ENCODE measurements at regions not wholly inside any gene's neighbourhood (a gene's known extent, or its start where the extent isn't known, plus 50 kb on each side); places are given as distances from the start of the nearest gene placed in this dataset.

GRCh38 chr6:146931214-146931613 lies 273.0 kb upstream of the STXBP5 start:
- H3K9me3 ChIP-seq (ENCODE audit: control insufficient read depth in 4 of 4, low read length in 3 of 4), result no peaks in the 10 kb centered on the region
- H3K27me3 ChIP-seq (ENCODE audit: control insufficient read depth in 4 of 4, insufficient read depth in 4 of 4, low read length in 3 of 4), result no peaks in the 10 kb centered on the region
- no peak overlapping the region for H3K27ac ChIP-seq (ENCODE audit: low read depth in 1 of 2, low read length in 2 of 2)
- no peaks in the 10 kb centered on the region for H3K36me3 ChIP-seq (ENCODE audit: control insufficient read depth in 4 of 4, insufficient read depth in 3 of 4, low read depth in 1 of 4, low read length in 3 of 4)
- H3K4me1 ChIP-seq (ENCODE audit: control insufficient read depth in 4 of 4, insufficient read depth in 4 of 4, low read length in 3 of 4), result no peaks in the 10 kb centered on the region
- H3K9ac ChIP-seq (ENCODE audit: low read depth in 1 of 2, low read length in 2 of 2), result no peak overlapping the region
- TF ChIP-seq ZBTB33 (IDR thresholded peaks at IDR 0.05) (no peak), FOXA1 (IDR thresholded peaks at IDR 0.05) (no peak), EGR1 (IDR thresholded peaks at IDR 0.05; ENCODE audit: low read depth in 2 of 2) (no peak), RXRA (IDR thresholded peaks at IDR 0.05) (no peak), ATF3 (IDR thresholded peaks at IDR 0.05) (no peak), GABPA (IDR thresholded peaks at IDR 0.05 in 1 of 2, conservative IDR thresholded peaks at IDR 0.05 in 1 of 2) (no peak), FOXA2 (IDR thresholded peaks at IDR 0.05) (no peak), HNF4G (IDR thresholded peaks at IDR 0.05) (no peak), SP1 (IDR thresholded peaks at IDR 0.05) (no peak), RAD21 (IDR thresholded peaks at IDR 0.05) (no peak), REST (IDR thresholded peaks at IDR 0.05) (no peak), YY1 (IDR thresholded peaks at IDR 0.05) (no peak), HNF4A (conservative IDR thresholded peaks at IDR 0.05) (no peak), CTCF (IDR thresholded peaks at IDR 0.05; ENCODE audit: low read depth, low read length, missing input control) (no peak), NR2F2 (IDR thresholded peaks at IDR 0.05) (no peak)
- DNase-seq (ENCODE audit: low spot score), result no peak
- WGBS, result 92% methylated on average over 1 of the region's 1 CpG
- H3K4me3 ChIP-seq (ENCODE audit: low read depth in 1 of 3, low read length in 3 of 3), result no peak overlapping the region

- no peak overlapping the region for H3K9ac ChIP-seq (ENCODE audit: low read depth in 1 of 2, low read length in 2 of 2)
- 92% methylated on average over 1 of the region's 1 CpG for WGBS
- TF ChIP-seq RXRA (IDR thresholded peaks at IDR 0.05) (no peak), JUND (IDR thresholded peaks at IDR 0.05) (no peak), MAX (IDR thresholded peaks at IDR 0.05) (no peak), FOXA1 (IDR thresholded peaks at IDR 0.05) (no peak), FOXA2 (IDR thresholded peaks at IDR 0.05) (no peak), EGR1 (IDR thresholded peaks at IDR 0.05; ENCODE audit: low read depth in 2 of 2) (no peak), REST (IDR thresholded peaks at IDR 0.05) (no peak), NR2F2 (IDR thresholded peaks at IDR 0.05) (no peak), HNF4A (conservative IDR thresholded peaks at IDR 0.05) (no peak), HNF4G (IDR thresholded peaks at IDR 0.05) (no peak), ZBTB33 (IDR thresholded peaks at IDR 0.05) (no peak)
- no peaks in the 10 kb centered on the region for H3K27me3 ChIP-seq (ENCODE audit: control insufficient read depth in 4 of 4, insufficient read depth in 4 of 4, low read length in 3 of 4)
- no peaks in the 10 kb centered on the region for H3K36me3 ChIP-seq (ENCODE audit: control insufficient read depth in 4 of 4, insufficient read depth in 3 of 4, low read depth in 1 of 4, low read length in 3 of 4)
- no peak for DNase-seq (ENCODE audit: low spot score)
- no peak overlapping the region for H3K4me3 ChIP-seq (ENCODE audit: low read depth in 1 of 3, low read length in 3 of 3)
- H3K9me3 ChIP-seq (ENCODE audit: control insufficient read depth in 4 of 4, low read length in 3 of 4), result peaks cover 0 to 2% (median 0%) of the 10 kb centered on the region in 4 donors
- H3K4me1 ChIP-seq (ENCODE audit: control insufficient read depth in 4 of 4, insufficient read depth in 4 of 4, low read length in 3 of 4), result no peaks in the 10 kb centered on the region
- H3K27ac ChIP-seq (ENCODE audit: low read depth in 1 of 2, low read length in 2 of 2), result no peak overlapping the region
Measured at GRCh38 chr6:146937316-146937715, 266.9 kb upstream of the STXBP5 start.
